AG09319 (cell line): ENCODE measurements at regions not wholly inside any gene's neighbourhood (a gene's known extent, or its start where the extent isn't known, plus 50 kb on each side); places are given as distances from the start of the nearest gene placed in this dataset.

Experiments used
- DNase-seq: peaks from one replicate; pipeline ENCODE4 v3.0.0-alpha.2; 2010; ENCODE audit warnings: low read depth; ENCODE audit errors: extremely low read depth
- TF ChIP-seq, protein P1 (sequence below): IDR thresholded peaks from 2 replicates; pipeline ENCODE4 v1.5.1; 2011; ENCODE audit warnings: low read depth, mild to moderate bottlenecking, inconsistent platforms, low read length, moderate library complexity

GRCh38 chr10:106086391-106086790 lies 1078.1 kb downstream of the SORCS1 start:
- TF ChIP-seq, protein P1, sequence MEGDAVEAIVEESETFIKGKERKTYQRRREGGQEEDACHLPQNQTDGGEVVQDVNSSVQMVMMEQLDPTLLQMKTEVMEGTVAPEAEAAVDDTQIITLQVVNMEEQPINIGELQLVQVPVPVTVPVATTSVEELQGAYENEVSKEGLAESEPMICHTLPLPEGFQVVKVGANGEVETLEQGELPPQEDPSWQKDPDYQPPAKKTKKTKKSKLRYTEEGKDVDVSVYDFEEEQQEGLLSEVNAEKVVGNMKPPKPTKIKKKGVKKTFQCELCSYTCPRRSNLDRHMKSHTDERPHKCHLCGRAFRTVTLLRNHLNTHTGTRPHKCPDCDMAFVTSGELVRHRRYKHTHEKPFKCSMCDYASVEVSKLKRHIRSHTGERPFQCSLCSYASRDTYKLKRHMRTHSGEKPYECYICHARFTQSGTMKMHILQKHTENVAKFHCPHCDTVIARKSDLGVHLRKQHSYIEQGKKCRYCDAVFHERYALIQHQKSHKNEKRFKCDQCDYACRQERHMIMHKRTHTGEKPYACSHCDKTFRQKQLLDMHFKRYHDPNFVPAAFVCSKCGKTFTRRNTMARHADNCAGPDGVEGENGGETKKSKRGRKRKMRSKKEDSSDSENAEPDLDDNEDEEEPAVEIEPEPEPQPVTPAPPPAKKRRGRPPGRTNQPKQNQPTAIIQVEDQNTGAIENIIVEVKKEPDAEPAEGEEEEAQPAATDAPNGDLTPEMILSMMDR: no peak
- no peak for DNase-seq

DNA sequence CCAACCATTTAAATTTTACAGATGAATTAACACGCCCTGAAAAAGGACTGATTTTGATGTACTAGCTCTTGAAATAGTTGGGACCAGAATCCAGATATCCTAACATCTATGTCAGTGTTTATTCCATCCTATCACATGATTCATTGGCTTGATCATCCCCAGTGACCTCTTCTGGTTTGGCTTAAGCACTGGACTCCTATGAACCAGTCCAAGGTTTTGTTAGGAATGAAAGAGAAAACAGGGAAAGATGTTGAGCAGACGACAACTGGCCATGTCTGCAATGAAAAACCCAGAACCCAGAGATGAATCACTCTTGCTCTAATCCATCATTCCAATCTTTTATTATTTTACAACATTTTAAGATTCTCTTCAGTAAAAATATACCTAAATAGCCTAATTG lies 1080.9 kb downstream of the SORCS1 start:
- TF ChIP-seq, protein P1: no peak
- DNase-seq: no peak

- TF ChIP-seq, protein P1: no peak
- DNase-seq: no peak
These were observed 1081.6 kb downstream of the SORCS1 start for GRCh38 chr10:106082865-106083264.

DNA sequence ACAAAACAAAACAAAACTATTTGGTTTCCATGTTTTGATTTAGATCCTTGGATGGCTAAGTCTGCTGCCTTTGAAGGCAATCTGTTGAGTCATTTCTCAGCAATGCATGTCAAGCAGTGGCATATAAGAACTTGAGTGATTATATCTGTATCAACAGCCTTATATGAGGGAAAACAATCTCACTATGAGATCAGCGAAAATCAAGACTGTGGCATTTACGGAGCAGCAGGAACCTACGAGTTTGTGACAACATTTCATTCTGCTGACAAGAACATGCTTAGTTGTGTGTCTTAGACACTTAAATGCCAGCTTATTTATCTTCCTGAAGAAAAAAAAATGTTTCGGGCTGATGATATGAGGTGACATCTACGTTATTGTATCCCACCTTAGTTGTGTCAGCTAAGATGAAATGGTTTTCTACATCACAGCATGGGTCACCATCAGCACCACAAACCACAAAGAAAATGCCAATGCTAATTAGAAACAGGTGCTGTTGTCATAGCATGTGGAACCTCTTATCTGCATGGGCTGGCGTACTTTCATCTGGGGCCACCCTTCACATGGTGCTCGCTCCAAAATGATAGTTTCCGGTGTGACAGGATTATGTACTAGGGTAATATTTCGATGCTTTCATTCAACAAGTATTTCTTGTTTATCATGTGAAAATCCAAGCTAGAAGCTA lies 1085.5 kb downstream of the SORCS1 start:
- TF ChIP-seq, protein P1: no peak
- peak; percentile 23 for DNase-seq

- no peak for DNase-seq
- TF ChIP-seq, protein P1: no peak
These were observed 1088.0 kb downstream of the SORCS1 start for GRCh38 chr10:106076496-106076895.

GRCh38 chr10:106053061-106053460 lies 1111.4 kb downstream of the SORCS1 start:
- TF ChIP-seq, protein P1: no peak
- DNase-seq: no peak

DNA sequence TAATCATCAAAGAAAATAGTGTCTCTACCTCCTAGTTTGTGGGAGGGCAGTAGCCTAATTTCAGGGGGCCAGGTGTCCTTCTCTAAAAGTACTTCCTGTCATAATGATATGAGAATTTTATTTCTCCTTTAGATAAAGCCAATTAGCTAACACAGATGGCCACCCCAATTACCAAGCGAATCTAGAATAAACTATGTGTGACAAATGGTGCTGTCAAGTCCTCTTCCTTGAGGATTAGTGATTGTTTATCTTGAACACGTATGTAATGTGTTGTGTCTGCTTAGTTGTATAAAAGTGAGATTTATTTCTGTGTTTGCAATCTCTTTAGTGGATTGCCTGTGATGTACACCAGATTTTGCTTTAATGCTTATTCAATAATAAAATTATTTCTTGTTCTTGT lies 1120.0 kb downstream of the SORCS1 start:
- TF ChIP-seq, protein P1: no peak
- no peak for DNase-seq
